ENCODE measurements at regions not wholly inside any gene's neighbourhood (a gene's known extent, or its start where the extent isn't known, plus 50 kb on each side); places are given as distances from the start of the nearest gene placed in this dataset.
"Not testable (repeated sequence)": the region's sequence is repeated elsewhere in the genome, so short reads cannot be mapped to it uniquely, and the experiment has no call there.

- DNase-seq: no peak
Observed at GRCh38 chr6:121596441-121596840, 161.0 kb downstream of the GJA1 start.

GRCh38 chr6:121597654-121598053 lies 162.2 kb downstream of the GJA1 start:
- no peak for DNase-seq

GRCh38 chr6:121599331-121599730 lies 163.9 kb downstream of the GJA1 start:
- DNase-seq: not testable (repeated sequence)

- no peak for DNase-seq
Observed at GRCh38 chr6:121600389-121601168, 165.1 kb downstream of the GJA1 start.

- DNase-seq: no peak
Observed at GRCh38 chr6:121603486-121603885, 168.0 kb downstream of the GJA1 start.

- no peak for DNase-seq
Observed at GRCh38 chr6:121607721-121608120, 172.3 kb downstream of the GJA1 start.

GRCh38 chr6:121608270-121608669 lies 172.8 kb downstream of the GJA1 start:
- DNase-seq: no peak

GRCh38 chr6:121609281-121609680 lies 173.8 kb downstream of the GJA1 start:
- DNase-seq: no peak

GRCh38 chr6:121612927-121613326 lies 177.5 kb downstream of the GJA1 start:
- DNase-seq: no peak

GRCh38 chr6:121614115-121614514 lies 178.7 kb downstream of the GJA1 start:
- no peak for DNase-seq

GRCh38 chr6:121615493-121615892 lies 180.0 kb downstream of the GJA1 start:
- no peak for DNase-seq

GRCh38 chr6:121616406-121616805 lies 181.0 kb downstream of the GJA1 start:
- DNase-seq: no peak

GRCh38 chr6:121617388-121617787 lies 181.9 kb downstream of the GJA1 start:
- DNase-seq: no peak

- DNase-seq: no peak
Observed at GRCh38 chr6:121619013-121619412, 183.6 kb downstream of the GJA1 start.

GRCh38 chr6:121619987-121620740 lies 184.7 kb downstream of the GJA1 start:
- DNase-seq: no peak

- no peak for DNase-seq
Observed at GRCh38 chr6:121627761-121628160, 192.3 kb downstream of the GJA1 start.

- no peak for DNase-seq
Observed at GRCh38 chr6:121630716-121631115, 195.3 kb downstream of the GJA1 start.

- not testable (repeated sequence) for DNase-seq
Observed at GRCh38 chr6:121631752-121632151, 196.3 kb downstream of the GJA1 start.

- DNase-seq: no peak
Observed at GRCh38 chr6:121633309-121633708, 197.9 kb downstream of the GJA1 start.

- DNase-seq: not testable (repeated sequence)
Observed at GRCh38 chr6:121634586-121634985, 199.1 kb downstream of the GJA1 start.

GRCh38 chr6:121635355-121635754 lies 199.9 kb downstream of the GJA1 start:
- DNase-seq: no peak

- not testable (repeated sequence) for DNase-seq
Observed at GRCh38 chr6:121636217-121636616, 200.8 kb downstream of the GJA1 start.

GRCh38 chr6:121639021-121639420 lies 203.6 kb downstream of the GJA1 start:
- DNase-seq: no peak

- no peak for DNase-seq
Observed at GRCh38 chr6:121641158-121641557, 205.7 kb downstream of the GJA1 start.

All from NCI-H510A (cell line).